Stimulated activated CD4-positive, alpha-beta T cell treated with anti-CD3 and anti-CD28 coated beads, Interleukin-15, amount 100 ng/mL, for 1 hour (primary cell): ENCODE measurements at regions not wholly inside any gene's neighbourhood (a gene's known extent, or its start where the extent isn't known, plus 50 kb on each side); places are given as distances from the start of the nearest gene placed in this dataset.
"Not testable (repeated sequence)": the region's sequence is repeated elsewhere in the genome, so short reads cannot be mapped to it uniquely, and the experiment has no call there.

Experiments
- DNase-seq, 2 donors: peaks; one replicate each; pipeline ENCODE4 v3.0.0-alpha.2; 2020; ENCODE audit warnings: low read depth in 1 of 2, low spot score in 1 of 2

DNA sequence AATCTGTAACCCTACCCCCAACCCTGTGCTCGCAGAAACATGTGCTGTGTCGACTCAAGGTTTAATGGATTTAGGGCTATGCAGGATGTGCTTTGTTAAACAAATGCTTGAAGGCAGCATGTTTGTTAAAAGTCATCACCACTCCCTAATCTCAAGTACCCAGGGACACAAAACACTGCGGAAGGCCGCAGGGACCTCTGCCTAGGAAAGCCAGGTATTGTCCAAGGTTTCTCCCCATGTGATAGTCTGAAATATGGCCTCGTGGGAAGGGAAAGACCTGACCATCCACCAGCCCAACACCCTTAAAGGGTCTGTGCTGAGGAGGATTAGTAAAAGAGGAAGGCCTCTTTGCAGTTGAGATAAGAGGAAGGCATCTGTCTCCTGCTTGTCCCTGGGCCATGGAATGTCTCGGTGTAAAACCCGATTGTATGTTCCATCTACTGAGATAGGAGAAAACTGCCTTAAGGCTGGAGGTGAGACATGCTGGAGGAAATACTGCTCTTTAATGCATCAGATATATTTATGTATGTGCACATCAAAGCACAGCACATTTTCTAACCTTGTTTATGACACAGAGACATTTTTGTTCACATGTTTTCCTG lies 94.4 kb downstream of the LSM3 start:
- DNase-seq, result not testable (repeated sequence)

DNA sequence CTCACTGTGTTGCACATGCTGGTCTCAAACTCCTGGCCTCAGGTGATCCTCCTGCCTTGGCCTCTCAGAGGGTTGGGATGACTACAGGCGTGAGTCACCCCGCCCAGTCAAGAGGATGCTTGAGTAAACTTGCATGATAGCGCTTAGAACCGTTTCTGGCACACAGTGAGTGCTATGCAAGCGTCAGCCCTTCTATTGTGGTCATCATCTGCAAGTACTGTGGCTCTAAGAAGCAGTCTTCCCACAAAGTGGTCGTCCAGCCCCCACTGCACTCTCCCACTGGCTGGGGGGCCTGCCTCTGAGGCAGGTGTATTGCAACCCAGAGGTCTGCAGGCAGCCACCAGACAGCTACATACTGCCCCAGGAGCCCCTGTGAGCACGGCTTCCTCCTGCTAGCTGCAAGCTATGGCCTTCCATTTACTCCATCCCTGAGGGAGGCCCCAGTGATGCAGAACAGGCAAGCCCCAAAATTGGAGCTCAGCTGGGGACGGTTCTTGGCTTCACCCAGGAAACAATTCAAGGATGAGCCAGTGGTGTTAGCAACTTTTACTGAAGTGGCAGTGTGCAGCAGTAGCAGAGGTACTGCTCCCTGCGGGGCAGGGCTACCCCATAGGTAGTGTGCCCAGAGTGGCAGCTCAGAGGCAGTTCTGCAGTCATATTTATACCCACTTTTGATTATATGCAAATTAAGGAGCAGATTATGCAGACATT lies 95.4 kb downstream of the LSM3 start:
- DNase-seq, result no peak

DNA sequence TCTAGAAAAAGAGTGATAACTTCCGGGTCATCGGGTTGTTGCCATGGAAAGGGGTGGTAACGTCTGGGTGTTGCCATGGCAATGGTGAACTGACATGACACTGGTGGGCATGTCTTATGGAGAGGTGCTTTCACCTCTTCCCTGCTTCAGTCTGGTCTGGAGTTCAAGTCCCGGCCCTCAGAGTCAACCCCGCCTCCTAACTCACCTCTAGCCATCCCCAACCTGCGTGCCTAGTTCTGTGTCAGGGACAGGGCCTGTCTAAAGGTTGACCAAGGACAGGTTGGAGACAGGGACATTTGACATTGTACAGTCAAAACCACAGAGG lies 96.0 kb downstream of the LSM3 start:
- DNase-seq, result no peak

- no peak for DNase-seq
Measured at GRCh38 chr3:14274999-14275961, 96.7 kb downstream of the LSM3 start.

GRCh38 chr3:14275962-14276909 lies 97.6 kb downstream of the LSM3 start:
- DNase-seq, result no peak

GRCh38 chr3:14277557-14277956 lies 98.9 kb downstream of the LSM3 start:
- no peak for DNase-seq

- no peak for DNase-seq
Measured at GRCh38 chr3:14278265-14278798, 99.7 kb downstream of the LSM3 start.

DNA sequence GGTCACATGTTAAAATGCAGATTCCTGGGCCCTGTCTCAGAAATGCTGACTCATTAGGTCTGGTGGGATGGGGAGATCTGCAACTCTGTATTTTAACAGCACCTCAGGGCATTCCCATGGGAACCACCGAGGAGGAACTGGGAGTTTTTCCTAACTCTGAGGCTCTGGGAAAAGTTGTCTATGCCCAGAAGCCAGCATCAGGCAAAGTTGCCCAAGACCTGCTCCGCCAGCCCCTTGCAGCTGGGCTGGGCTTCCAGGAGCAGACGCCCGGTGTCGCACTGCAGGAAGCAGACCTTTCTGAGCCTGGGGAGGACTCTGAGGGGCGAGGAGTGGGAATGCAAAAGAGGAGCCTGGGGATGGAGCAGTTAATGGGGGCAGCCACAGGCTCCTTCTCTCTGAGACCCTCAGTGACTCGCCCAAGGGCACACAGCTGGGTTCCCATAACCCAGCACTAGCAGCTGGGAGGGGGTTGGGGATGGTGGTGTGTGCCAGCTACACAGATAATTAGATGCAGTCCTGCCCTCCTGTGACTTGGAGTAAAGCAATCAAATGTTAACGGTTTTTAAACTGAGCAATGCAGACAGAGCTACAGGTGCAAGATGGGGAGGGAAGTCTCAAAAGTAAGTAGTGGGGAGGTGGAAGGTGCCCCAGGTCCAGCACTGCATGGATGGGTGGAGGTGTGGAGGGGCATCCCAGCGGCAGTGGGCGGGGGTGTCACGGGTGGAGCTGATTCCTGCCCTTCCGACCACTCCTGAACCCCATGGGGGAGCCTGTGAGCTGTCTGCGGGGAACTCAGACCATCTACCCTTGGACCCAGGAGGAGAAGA lies 100.4 kb downstream of the LSM3 start:
- no peak for DNase-seq

GRCh38 chr3:14279626-14280061 lies 101.0 kb downstream of the LSM3 start:
- no peak for DNase-seq

GRCh38 chr3:14280326-14280725 lies 101.7 kb downstream of the LSM3 start:
- no peak for DNase-seq

GRCh38 chr3:14281053-14281452 lies 102.4 kb downstream of the LSM3 start:
- DNase-seq, result no peak

DNA sequence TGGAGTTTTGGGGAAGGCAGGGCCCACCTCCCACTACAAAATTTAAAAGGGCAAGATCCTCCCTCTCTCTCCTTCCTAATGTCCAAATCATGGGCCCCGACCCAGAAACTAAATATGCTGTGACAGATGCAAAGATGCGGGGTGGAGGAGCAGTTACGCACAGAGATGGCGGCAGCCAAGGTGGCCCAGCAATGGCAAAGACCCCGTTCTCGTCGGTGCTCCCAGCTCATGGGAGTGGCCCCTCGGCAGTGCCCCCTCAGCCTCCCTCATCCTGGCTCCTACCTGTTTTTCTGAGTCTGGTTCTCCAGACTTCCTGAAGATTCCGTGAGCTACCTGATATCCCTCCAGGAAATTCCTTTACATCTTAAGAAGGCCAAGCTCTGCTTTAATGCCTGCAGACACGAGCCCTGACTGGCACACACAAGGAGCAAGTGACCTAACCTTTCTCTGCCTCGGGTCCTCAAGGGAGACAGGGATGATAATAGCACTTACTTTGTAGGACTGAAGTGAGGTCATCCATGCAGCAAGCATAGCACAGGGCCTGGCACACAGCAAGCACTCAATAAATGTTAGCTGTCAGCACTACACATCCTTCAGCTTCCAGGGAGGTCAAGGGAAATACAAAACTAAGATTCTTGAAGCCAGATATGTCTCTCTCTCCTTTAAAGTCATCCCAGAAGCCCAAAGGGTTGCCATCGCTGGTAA lies 103.5 kb downstream of the LSM3 start:
- no peak for DNase-seq

GRCh38 chr3:14282706-14283075 lies 104.1 kb downstream of the LSM3 start:
- no peak for DNase-seq

GRCh38 chr3:14283092-14283812 lies 104.6 kb downstream of the LSM3 start:
- DNase-seq, result no peak

DNA sequence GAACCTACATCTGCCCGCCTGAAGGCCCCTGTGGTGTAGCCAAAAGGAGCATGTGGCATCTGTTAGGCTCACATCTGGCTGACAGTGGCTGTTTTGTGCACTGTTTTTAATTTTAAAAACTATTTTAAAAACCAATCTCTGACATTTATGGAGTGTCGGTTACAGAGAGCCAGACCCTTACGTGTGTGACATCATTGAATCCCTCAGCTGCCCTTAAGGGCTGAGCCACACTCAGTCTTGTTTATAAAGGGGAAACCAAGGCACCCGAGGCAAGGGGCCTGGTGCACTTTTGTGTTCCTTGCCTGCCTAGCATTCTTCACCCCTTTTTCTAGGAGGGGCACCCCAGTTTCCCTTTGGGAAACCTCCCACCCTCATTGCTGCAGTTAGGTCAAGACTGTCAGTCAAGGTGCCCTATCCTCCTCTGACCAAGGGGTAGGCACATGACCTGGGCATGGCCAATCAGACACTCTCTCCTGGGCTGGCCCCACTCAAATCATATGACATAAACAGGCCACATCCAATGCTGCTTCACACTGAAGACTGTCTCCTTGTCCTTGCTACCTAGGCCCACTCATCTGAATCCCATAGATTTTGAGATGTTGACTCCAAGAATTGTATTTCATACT lies 105.3 kb downstream of the LSM3 start:
- no peak for DNase-seq

DNA sequence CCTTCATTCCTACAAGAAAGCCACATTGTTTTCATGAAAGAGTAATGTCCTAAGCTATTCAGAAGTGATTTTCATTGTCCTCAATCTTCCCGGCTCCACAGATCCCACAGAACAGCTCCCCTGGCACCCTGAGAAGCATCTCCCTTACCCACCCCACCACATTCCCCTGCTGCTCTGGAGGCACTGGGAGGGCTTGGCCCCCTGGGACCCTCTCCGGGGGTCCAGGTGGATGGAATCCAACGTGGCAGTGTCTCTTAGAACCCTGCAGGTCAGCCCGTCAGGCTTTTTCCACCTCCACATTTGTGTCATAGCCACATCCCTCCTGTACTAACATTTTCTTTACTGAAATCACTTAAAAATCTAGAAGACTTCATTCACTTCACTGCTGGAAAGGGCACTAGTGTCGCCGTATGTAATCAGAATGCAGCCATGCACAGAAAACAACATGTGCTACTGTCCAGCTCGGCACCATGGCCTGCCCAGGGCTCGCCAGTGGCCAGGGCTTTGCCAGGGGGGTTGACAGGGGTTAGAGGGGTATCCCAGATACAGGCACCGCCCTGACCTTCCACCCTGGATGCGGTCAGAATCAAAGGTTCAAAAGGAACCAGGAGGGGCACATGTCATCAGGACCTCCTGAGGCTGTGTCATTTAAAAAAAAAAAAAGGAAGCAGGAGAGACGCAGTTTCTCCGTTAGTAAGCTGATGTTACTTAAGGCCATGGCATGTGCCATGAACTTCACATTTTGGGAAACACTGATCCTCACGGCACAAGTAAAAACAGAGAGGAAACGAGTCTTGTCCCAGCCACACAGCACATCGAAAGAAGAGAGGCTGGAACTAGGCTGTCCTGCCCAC lies 106.3 kb downstream of the LSM3 start:
- DNase-seq, result no peak

DNA sequence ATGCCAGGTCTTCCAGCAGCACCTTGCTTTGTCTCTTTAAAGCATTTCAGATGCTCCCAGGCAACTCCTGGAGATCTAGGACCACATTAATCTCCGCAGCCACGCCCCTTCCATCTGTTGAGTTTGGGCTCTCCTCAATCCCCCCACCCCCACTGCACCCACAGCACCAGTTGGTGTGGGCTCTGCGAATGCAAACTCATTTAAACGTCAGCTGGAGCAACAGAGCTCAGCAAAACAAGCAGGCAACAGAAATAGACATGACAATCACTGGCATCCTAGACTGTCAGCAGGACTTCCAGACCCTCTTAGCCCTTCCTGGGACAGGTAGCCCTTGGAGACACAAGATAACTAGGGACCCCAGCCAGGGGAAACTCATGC lies 106.9 kb downstream of the LSM3 start:
- DNase-seq, result no peak
